Omental fat pad (tissue), 3 donors: ENCODE measurements at regions not wholly inside any gene's neighbourhood (a gene's known extent, or its start where the extent isn't known, plus 50 kb on each side); places are given as distances from the start of the nearest gene placed in this dataset.

ENCODE experiments used
- ATAC-seq: fragments of 150-250 bp; one replicate; pipeline ENCODE4 v1.9.1; 2016; ENCODE audit warnings: mild to moderate bottlenecking, moderate library complexity; ENCODE audit not compliant: low FRiP score
- DNase-seq: peaks from one replicate; pipeline ENCODE4 v3.0.0-alpha.2; 2019; ENCODE audit warnings: low spot score
- CTCF ChIP-seq, 3 donors: fragments of 450-650 bp; IDR thresholded peaks; one replicate each; pipeline ENCODE4 v1.5.1; 2016 to 2017; ENCODE audit warnings: antibody characterized with exemption in 3 of 3, mild to moderate bottlenecking in 3 of 3, moderate library complexity in 2 of 3

GRCh38 chr5:56421246-56422075 is 188.3 kb upstream of the ANKRD55 start:
- DNase-seq (no peak), ATAC-seq (no peak)
- no peak for TF ChIP-seq CTCF (IDR thresholded peaks at IDR 0.05)

GRCh38 chr5:56420323-56420722 is 187.2 kb upstream of the ANKRD55 start:
- TF ChIP-seq CTCF (IDR thresholded peaks at IDR 0.05), result no peak
- ATAC-seq, result no peak

GRCh38 chr5:56419667-56420066 is 186.5 kb upstream of the ANKRD55 start:
- DNase-seq (no peak), ATAC-seq (no peak)
- TF ChIP-seq CTCF (IDR thresholded peaks at IDR 0.05), result no peak

More at GRCh38 chr5:56420323-56420722, 187.2 kb upstream of the ANKRD55 start:
- no peak for DNase-seq

- TF ChIP-seq CTCF (IDR thresholded peaks at IDR 0.05), result no peak
- ATAC-seq, result no peak
- no peak for DNase-seq
These were observed 182.2 kb upstream of the ANKRD55 start for GRCh38 chr5:56415356-56415765.

GRCh38 chr5:56414066-56414465 is 180.9 kb upstream of the ANKRD55 start:
- no peak for TF ChIP-seq CTCF (IDR thresholded peaks at IDR 0.05)
- no peak for ATAC-seq

GRCh38 chr5:56413546-56413945 is 180.4 kb upstream of the ANKRD55 start:
- no peak for DNase-seq
- no peak for ATAC-seq
- no peak for TF ChIP-seq CTCF (IDR thresholded peaks at IDR 0.05)

More at GRCh38 chr5:56414066-56414465, 180.9 kb upstream of the ANKRD55 start:
- DNase-seq, result no peak
